GM12801 (cell line): ENCODE measurements at regions not wholly inside any gene's neighbourhood (a gene's known extent, or its start where the extent isn't known, plus 50 kb on each side); places are given as distances from the start of the nearest gene placed in this dataset.

ENCODE experiments used
- CTCF ChIP-seq: IDR thresholded peaks from one replicate; pipeline ENCODE4 v1.5.1; 2011; ENCODE audit warnings: control low read depth; ENCODE audit not compliant: insufficient read length; ENCODE audit errors: extremely low read depth

- no peak for TF ChIP-seq CTCF
Measured at GRCh38 chr16:72372087-72373045, 200.4 kb upstream of the PMFBP1 start.

GRCh38 chr16:72371307-72372086 is 199.5 kb upstream of the PMFBP1 start:
- TF ChIP-seq CTCF, result no peak

DNA sequence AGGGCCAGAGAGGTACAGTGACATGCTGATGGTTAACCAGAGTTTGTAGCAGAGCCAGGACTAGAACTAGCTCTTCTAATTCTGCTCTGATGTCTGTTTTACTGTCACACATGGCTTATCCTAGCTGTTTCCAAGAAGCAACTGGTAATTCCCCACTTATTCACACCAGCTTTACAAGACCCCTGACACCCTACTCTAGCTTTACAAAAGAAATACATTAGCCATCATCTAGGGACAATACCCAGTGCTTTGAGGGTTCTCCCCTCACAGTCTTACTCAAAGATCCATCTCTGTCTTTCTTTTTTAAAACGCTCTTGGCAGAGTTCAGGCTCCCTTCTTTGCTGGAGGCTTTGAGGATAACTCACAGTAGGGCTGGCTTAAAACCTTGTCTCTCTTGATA is 197.3 kb upstream of the PMFBP1 start:
- TF ChIP-seq CTCF, result no peak

- no peak for TF ChIP-seq CTCF
Measured at GRCh38 chr16:72367851-72368250, 195.9 kb upstream of the PMFBP1 start.

GRCh38 chr16:72362973-72363372 is 191.0 kb upstream of the PMFBP1 start:
- TF ChIP-seq CTCF, result no peak

- no peak for TF ChIP-seq CTCF
Measured at GRCh38 chr16:72362476-72362875, 190.5 kb upstream of the PMFBP1 start.

DNA sequence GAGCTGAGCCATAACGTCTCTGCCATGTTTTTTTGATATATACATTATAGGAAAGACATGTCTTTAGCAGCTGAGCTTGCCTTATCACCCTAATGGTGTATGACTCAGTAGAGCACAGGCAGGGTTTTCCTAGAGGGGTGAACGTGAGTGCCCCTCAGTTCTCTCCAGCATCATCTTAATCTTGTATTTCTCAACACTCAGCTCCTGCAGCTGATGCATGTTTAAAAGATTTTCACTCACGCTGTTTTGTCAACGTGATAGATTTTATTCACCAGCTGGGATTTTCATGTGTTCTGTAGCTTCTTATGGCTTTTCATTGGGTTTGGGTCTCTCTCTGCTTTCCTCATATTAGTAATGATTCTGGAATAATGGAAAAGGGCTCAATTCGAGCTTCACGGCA is 186.0 kb upstream of the PMFBP1 start:
- no peak for TF ChIP-seq CTCF
